Testis (tissue), 2 donors: ENCODE measurements at regions not wholly inside any gene's neighbourhood (a gene's known extent, or its start where the extent isn't known, plus 50 kb on each side); places are given as distances from the start of the nearest gene placed in this dataset.

Experiments
- CTCF ChIP-seq, 3 experiments: fragments of 450-650 bp in 2 of 3; fragments of 200-600 bp in 1 of 3; sonication (generic) in 1 of 3; IDR thresholded peaks; one replicate each; pipeline ENCODE4 v1.5.1; 2016 to 2019; ENCODE audit warnings: antibody characterized with exemption in 3 of 3, mild to moderate bottlenecking in 2 of 3, moderate library complexity in 1 of 3
- POLR2A ChIP-seq: fragments of 450-650 bp; IDR thresholded peaks from one replicate; pipeline ENCODE4 v1.6.1; 2017; ENCODE audit warnings: antibody characterized with exemption, mild to moderate bottlenecking, moderate library complexity

GRCh38 chr14:48229091-48229490, 553.7 kb upstream of the MDGA2 start:
- TF ChIP-seq POLR2A (no peak), CTCF (IDR thresholded peaks at IDR 0.05) (no peak)
